B cell (primary cell): ENCODE measurements at regions not wholly inside any gene's neighbourhood (a gene's known extent, or its start where the extent isn't known, plus 50 kb on each side); places are given as distances from the start of the nearest gene placed in this dataset.

Experiments
- ATAC-seq: fragments of 200-7000 bp; cut with Tn5 transposase; one replicate; pipeline ENCODE4 v1.10.0; 2021; ENCODE audit warnings: low read depth, mild to moderate bottlenecking, moderate number of reproducible peaks, moderate library complexity
- CTCF ChIA-PET: fragments of 350-600 bp; sonication (Branson Sonifier 250); formaldehyde crosslinking; loops from one replicate; lab custom pipeline; 2021; ENCODE audit warnings: antibody characterized with exemption, inconsistent platforms; lab: Charles Lee
- POLR2A ChIA-PET: fragments of 350-600 bp; sonication (Branson Sonifier 250); formaldehyde crosslinking; loops from one replicate; lab custom pipeline; 2021; ENCODE audit warnings: antibody characterized with exemption; lab: Charles Lee
- DNase-seq: peaks from one replicate; pipeline ENCODE4 v3.0.0; 2013
- H2AFZ ChIP-seq: 2 replicates; pipeline ENCODE4 v1.6.1; 2012; ENCODE audit warnings: mild to moderate bottlenecking, low read depth, low read length; ENCODE audit not compliant: insufficient read depth, poor library complexity, severe bottlenecking
- H3K27ac ChIP-seq, 2 donors: 1 replicate in 1 of 2; 2 replicates in 1 of 2; pipeline ENCODE4 v1.5.1; 2012 to 2013; ENCODE audit warnings: low read length in 2 of 2, mild to moderate bottlenecking in 2 of 2, moderate library complexity in 1 of 2
- H3K27me3 ChIP-seq, 4 experiments: fragments of 200-600 bp in 1 of 4; sonication (generic) in 1 of 4; replicated peaks in 1 of 4; 1 replicate in 2 of 4; 2 replicates in 2 of 4; pipeline versions ENCODE4 v1.6.1 to v1.7.0; 2013 to 2016; ENCODE audit warnings: low read length in 3 of 4, mild to moderate bottlenecking in 2 of 4, mixed read lengths in 1 of 4, moderate library complexity in 1 of 4; ENCODE audit not compliant: insufficient read depth in 4 of 4, control insufficient read depth in 3 of 4; ENCODE audit errors: control extremely low read depth in 1 of 4
- H3K36me3 ChIP-seq, 2 experiments: replicated peaks in 1 of 2; 1 replicate in 1 of 2; 2 replicates in 1 of 2; pipeline versions ENCODE4 v1.6.1 to v1.7.1; 2013; ENCODE audit warnings: low read length in 1 of 2; ENCODE audit not compliant: insufficient read depth in 2 of 2, control insufficient read depth in 1 of 2; ENCODE audit errors: control extremely low read depth in 1 of 2, extremely low read depth in 1 of 2
- H3K4me1 ChIP-seq, 2 donors: fragments of 200-600 bp in 1 of 2; sonication (generic) in 1 of 2; 1 replicate in 1 of 2; 2 replicates in 1 of 2; pipeline versions ENCODE4 v1.5.1 to v1.6.1; 2013 to 2017; ENCODE audit warnings: low read length in 2 of 2; ENCODE audit not compliant: control insufficient read depth in 2 of 2, insufficient read depth in 2 of 2
- H3K4me2 ChIP-seq: replicated peaks from 2 replicates; pipeline ENCODE3; 2012; ENCODE audit warnings: mild to moderate bottlenecking, low read depth, low read length; ENCODE audit not compliant: poor library complexity, severe bottlenecking
- H3K4me3 ChIP-seq, 5 experiments: fragments of 200-600 bp in 1 of 5; sonication (generic) in 1 of 5; 1 replicate in 3 of 5; 2 replicates in 2 of 5; pipeline versions ENCODE4 v1.5.1 to v1.7.0; 2011 to 2016; ENCODE audit warnings: low read length in 4 of 5, mild to moderate bottlenecking in 4 of 5, low read depth in 2 of 5, control low read depth in 1 of 5, moderate library complexity in 1 of 5; ENCODE audit not compliant: insufficient read depth in 1 of 5; ENCODE audit errors: control extremely low read depth in 1 of 5, extremely low read depth in 1 of 5
- H3K79me2 ChIP-seq: fragments of 200-600 bp; sonication (generic); one replicate; pipeline ENCODE4 v1.6.0; 2016; ENCODE audit warnings: low read length; ENCODE audit not compliant: control insufficient read depth, insufficient read depth
- H3K9ac ChIP-seq: fragments of 200-600 bp; sonication (generic); 2 replicates; pipeline ENCODE4 v1.6.1; 2017; ENCODE audit warnings: mild to moderate bottlenecking, low read length, moderate library complexity
- H3K9me3 ChIP-seq, 3 donors: one replicate each; pipeline versions ENCODE4 v1.6.1 to v1.7.1; 2013; ENCODE audit warnings: low read length in 2 of 3; ENCODE audit not compliant: control insufficient read depth in 2 of 3, insufficient read depth in 1 of 3; ENCODE audit errors: control extremely low read depth in 1 of 3
- H4K20me1 ChIP-seq: 2 replicates; pipeline ENCODE4 v1.6.0; 2012; ENCODE audit warnings: mild to moderate bottlenecking, low read length; ENCODE audit not compliant: insufficient read depth, control insufficient read depth, poor library complexity, severe bottlenecking
- H3K27ac Mint-ChIP-seq: one replicate; pipeline ENCODE4 v1.8.0; 2021; ENCODE audit warnings: mixed read lengths
- H3K27me3 Mint-ChIP-seq: one replicate; pipeline ENCODE4 v1.8.0; 2021; ENCODE audit warnings: mixed read lengths
- H3K4me1 Mint-ChIP-seq: one replicate; pipeline ENCODE4 v1.8.0; 2021; ENCODE audit warnings: mixed read lengths
- H3K4me3 Mint-ChIP-seq: one replicate; pipeline ENCODE4 v1.8.0; 2021; ENCODE audit warnings: mixed read lengths
- H3K9me3 Mint-ChIP-seq: one replicate; pipeline ENCODE4 v1.8.0; 2022; ENCODE audit warnings: mixed read lengths; ENCODE audit not compliant: insufficient read depth
- EZH2 ChIP-seq: IDR thresholded peaks from 2 replicates; pipeline ENCODE4 v1.6.1; 2012; ENCODE audit warnings: borderline replicate concordance, low read depth, mild to moderate bottlenecking, moderate library complexity, low read length; ENCODE audit not compliant: insufficient read depth, poor library complexity, severe bottlenecking
- WGBS: methylation state at CpG from one replicate; pipeline ENCODE4 v1.1.5; 2013; ENCODE audit warnings: missing lambda C conversion rate; ENCODE audit not compliant: insufficient coverage; 5-methylcytosine and 5-hydroxymethylcytosine counted together
- intact Hi-C: fragments of 100-400 bp; cut with micrococcal nuclease; formaldehyde crosslinking; loops from one replicate; pipeline ENCODE4 v1.10.0; 2022
- TF ChIP-seq, protein P1 (sequence below): fragments of 200-600 bp; IDR thresholded peaks from one replicate; pipeline ENCODE4 v1.8.0; 2022; ENCODE audit warnings: antibody characterized with exemption, mild to moderate bottlenecking

DNA sequence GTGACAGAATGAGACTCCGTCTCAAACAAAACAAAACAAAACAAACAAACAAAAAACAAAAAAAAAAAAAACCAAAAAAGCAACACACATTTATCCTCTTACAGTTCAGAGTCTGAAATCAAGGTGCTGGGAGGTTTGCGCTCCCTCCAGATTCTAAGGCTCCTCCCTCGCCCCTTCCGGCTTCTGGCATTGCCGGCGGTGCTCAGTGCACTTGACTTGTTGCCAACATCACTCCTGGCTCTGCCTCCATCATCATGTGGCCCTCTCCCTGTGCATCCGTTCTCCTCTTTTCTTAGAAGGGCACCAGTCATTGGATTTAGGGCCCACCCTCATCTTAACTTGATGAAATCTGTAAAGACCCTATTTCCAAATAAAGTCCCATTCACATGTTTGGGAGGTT lies 73.8 kb downstream of the RBFOX3 start:
- no peak overlapping the region for H3K4me3 ChIP-seq
- H3K9ac ChIP-seq: no peak overlapping the region
- 98% methylated on average over 6 of the region's 7 CpGs for WGBS
- H2AFZ ChIP-seq: no peak overlapping the region
- no peaks in the 10 kb centered on the region for H4K20me1 ChIP-seq
- ChIA-PET CTCF (no interaction called here), POLR2A (no interaction called here)
- no peak overlapping the region for H3K27ac Mint-ChIP-seq
- no peaks in the 10 kb centered on the region for H3K4me1 Mint-ChIP-seq
- H3K27me3 Mint-ChIP-seq: no peaks in the 10 kb centered on the region
- no peak for ATAC-seq
- H3K9me3 Mint-ChIP-seq: no peaks in the 10 kb centered on the region
- no peak overlapping the region for H3K27ac ChIP-seq
- TF ChIP-seq, protein P1, sequence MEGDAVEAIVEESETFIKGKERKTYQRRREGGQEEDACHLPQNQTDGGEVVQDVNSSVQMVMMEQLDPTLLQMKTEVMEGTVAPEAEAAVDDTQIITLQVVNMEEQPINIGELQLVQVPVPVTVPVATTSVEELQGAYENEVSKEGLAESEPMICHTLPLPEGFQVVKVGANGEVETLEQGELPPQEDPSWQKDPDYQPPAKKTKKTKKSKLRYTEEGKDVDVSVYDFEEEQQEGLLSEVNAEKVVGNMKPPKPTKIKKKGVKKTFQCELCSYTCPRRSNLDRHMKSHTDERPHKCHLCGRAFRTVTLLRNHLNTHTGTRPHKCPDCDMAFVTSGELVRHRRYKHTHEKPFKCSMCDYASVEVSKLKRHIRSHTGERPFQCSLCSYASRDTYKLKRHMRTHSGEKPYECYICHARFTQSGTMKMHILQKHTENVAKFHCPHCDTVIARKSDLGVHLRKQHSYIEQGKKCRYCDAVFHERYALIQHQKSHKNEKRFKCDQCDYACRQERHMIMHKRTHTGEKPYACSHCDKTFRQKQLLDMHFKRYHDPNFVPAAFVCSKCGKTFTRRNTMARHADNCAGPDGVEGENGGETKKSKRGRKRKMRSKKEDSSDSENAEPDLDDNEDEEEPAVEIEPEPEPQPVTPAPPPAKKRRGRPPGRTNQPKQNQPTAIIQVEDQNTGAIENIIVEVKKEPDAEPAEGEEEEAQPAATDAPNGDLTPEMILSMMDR: no peak
- TF ChIP-seq EZH2: no peak
- H3K79me2 ChIP-seq: no peaks in the 10 kb centered on the region
- no peaks in the 10 kb centered on the region for H3K36me3 ChIP-seq
- no peaks in the 10 kb centered on the region for H3K27me3 ChIP-seq
- intact Hi-C loops: no loop called here
- no peak overlapping the region for H3K4me2 ChIP-seq
- no peaks in the 10 kb centered on the region for H3K4me1 ChIP-seq
- H3K4me3 Mint-ChIP-seq: no peak overlapping the region
- peaks cover 0 to 5% (median 0%) of the 10 kb centered on the region in 3 donors for H3K9me3 ChIP-seq
- DNase-seq: no peak

DNA sequence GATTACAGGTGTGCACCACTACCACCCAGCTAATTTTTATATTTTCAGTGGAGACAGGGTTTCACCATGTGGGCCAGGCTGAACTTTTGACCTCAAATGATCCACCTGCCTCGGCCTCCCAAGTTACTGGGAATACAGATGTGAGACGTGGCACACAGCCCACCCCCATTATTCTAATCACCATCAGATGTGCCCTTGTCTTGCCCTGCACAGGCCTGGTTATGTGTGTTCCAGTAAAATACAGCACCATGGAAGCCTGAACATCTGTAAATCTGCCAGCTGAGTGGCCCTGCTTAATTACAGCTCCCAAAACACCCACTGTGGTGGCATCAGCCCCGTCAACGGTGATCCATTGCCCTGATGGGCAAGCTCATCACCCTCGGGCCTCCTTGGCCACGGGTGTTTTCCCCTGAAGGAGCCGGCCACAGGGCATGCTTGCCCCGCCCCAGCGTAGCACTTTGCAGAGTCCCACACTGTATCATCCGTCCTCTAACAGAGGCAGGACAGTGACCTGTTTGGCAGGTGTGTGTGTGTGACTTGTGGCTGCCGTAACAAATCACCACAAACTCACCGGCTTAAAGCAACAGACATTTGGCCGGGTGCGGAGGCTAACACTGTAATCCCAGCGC lies 74.5 kb downstream of the RBFOX3 start:
- Histone ChIP-seq H3K36me3 (no peaks in the 10 kb centered on the region), H3K27me3 (no peaks in the 10 kb centered on the region), H2AFZ (no peak overlapping the region), H3K4me2 (no peak overlapping the region), H3K79me2 (no peaks in the 10 kb centered on the region), H3K9me3 (peaks cover 0 to 5% (median 0%) of the 10 kb centered on the region in 3 donors), H3K9ac (no peak overlapping the region), H3K4me3 (no peak overlapping the region), H4K20me1 (no peaks in the 10 kb centered on the region), H3K27ac (no peak overlapping the region), H3K4me1 (no peaks in the 10 kb centered on the region)
- Mint-ChIP-seq H3K4me3 (no peak overlapping the region), H3K4me1 (no peaks in the 10 kb centered on the region), H3K9me3 (no peaks in the 10 kb centered on the region), H3K27me3 (no peaks in the 10 kb centered on the region), H3K27ac (no peak overlapping the region)
- intact Hi-C loops: no loop called here
- CTCF ChIA-PET: no interaction called here
- POLR2A ChIA-PET: no interaction called here
- no peak for TF ChIP-seq EZH2
- TF ChIP-seq, protein P1: no peak
- no peak for DNase-seq
- WGBS: 85% methylated on average over 6 of the region's 15 CpGs
- ATAC-seq: no peak
